IMR-90 (cell line): ENCODE measurements at regions not wholly inside any gene's neighbourhood (a gene's known extent, or its start where the extent isn't known, plus 50 kb on each side); places are given as distances from the start of the nearest gene placed in this dataset.

Experiments used
- BHLHE40 ChIP-seq: fragments of 150-350 bp; IDR thresholded peaks from 2 replicates; pipeline ENCODE4 v1.6.1; 2016; ENCODE audit warnings: mild to moderate bottlenecking, low read depth, low read length
- CEBPB ChIP-seq: IDR thresholded peaks from 2 replicates; pipeline ENCODE4 v1.6.1; 2012; ENCODE audit warnings: low read depth, low read length, improper control_type of control experiment
- CTCF ChIP-seq: conservative IDR thresholded peaks from 2 replicates; pipeline ENCODE4 v1.5.1; 2012; ENCODE audit warnings: mild to moderate bottlenecking, low read depth, low read length, improper control_type of control experiment
- POLR2A ChIP-seq: IDR thresholded peaks from 2 replicates; pipeline ENCODE4 v1.6.1; 2012; ENCODE audit warnings: mild to moderate bottlenecking, low read depth, low read length
- RAD21 ChIP-seq: IDR thresholded peaks from 2 replicates; pipeline ENCODE4 v1.6.1; 2012; ENCODE audit warnings: low read length, improper control_type of control experiment
- RCOR1 ChIP-seq: IDR thresholded peaks from 2 replicates; pipeline ENCODE4 v1.6.1; 2012; ENCODE audit warnings: mild to moderate bottlenecking, low read length, improper control_type of control experiment; ENCODE audit not compliant: insufficient replicate concordance
- RFX5 ChIP-seq: IDR thresholded peaks from 2 replicates; pipeline ENCODE4 v1.8.0; 2012; ENCODE audit warnings: low read depth, mild to moderate bottlenecking, low read length, moderate library complexity
- USF2 ChIP-seq: fragments of 150-350 bp; IDR thresholded peaks from 2 replicates; pipeline ENCODE4 v1.6.1; 2017; ENCODE audit warnings: mild to moderate bottlenecking, antibody characterized with exemption, low read length, low read depth

GRCh38 chr9:104319685-104320084 is 184.4 kb upstream of the OR13F1 start:
- TF ChIP-seq CTCF (no peak), RCOR1 (no peak), RAD21 (no peak), USF2 (no peak), CEBPB (no peak), POLR2A (no peak), BHLHE40 (no peak), RFX5 (no peak)
